ENCODE measurements at regions not wholly inside any gene's neighbourhood (a gene's known extent, or its start where the extent isn't known, plus 50 kb on each side); places are given as distances from the start of the nearest gene placed in this dataset.

DNA sequence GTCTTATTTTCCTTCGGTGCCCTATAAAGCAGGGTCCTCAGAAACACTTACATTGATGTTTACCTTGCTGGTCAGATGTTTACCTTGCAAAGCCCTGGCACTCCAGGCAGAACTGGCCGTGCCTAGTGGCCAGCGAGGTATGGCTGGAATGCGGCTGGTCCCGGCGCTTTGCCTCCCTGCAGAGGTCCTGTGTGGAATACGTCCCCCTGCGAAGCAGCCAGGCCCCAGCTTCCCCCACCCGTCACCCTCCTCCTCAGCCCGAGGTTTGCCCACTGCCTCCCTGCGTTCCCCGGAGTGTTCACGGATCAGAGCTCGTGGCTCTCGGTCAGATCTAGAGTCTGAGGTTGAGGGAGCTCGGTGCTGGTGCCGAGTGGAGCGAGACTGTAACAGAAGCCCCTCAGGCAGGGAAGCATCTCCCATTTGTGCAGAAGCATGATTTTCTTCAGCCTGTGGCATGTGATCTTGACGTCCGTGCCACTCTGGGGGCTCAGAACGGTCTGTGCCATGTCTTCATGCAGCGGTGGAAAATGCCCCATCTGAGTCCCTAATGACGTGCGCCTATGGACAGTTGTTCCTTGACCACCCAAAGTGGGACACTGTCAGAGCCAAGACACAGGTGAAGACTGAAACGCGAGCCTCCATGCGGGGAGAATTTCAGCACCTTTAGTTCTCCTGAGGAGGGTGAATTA is 54.8 kb upstream of the SOX1 start:
- DNase-seq, result no peak

DNA sequence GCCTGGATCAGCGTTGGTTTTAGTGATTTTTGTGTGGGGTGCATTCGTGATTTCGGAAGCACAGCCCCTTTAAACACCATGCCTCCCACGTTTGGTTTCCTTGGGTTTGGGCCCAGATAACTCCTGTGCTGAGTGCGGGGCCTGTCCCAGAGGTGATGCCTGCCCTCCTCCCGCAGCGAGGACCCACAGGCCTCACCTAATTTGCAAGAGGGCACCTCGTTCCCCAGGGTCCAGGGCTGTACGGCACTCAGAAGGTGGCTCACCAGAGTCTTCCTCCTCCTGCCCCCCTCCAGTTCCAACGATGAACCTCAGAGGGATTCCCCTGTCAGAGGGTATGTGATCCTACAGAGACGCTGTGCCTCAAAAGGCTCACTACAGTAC is 54.3 kb upstream of the SOX1 start:
- no peak for DNase-seq

GRCh38 chr13:112013665-112014064 is 53.3 kb upstream of the SOX1 start:
- no peak for DNase-seq

DNA sequence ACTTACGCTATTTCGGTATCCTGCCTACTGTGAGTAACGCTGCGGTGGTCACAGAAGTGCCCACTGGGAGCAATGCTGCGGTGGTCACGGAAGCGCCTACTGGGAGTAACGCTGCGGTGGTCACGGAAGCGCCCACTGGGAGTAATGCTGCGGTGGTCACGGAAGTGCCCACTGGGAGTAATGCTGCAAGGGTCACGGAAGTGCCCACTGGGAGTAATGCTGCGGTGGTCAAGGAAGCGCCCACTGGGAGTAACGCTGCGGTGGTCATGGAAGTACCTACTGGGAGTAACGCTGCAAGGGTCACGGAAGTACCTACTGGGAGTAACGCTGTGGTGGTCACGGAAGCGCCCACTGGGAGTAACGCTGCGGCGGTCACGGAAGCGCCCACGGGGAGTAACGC is 52.1 kb upstream of the SOX1 start:
- DNase-seq, result no peak

Measured in NCI-H146 (cell line).